HG02973 (cell line): ENCODE measurements at regions not wholly inside any gene's neighbourhood (a gene's known extent, or its start where the extent isn't known, plus 50 kb on each side); places are given as distances from the start of the nearest gene placed in this dataset.
A peak's percentile ranks its signal among the peaks of the same experiment; 100 is the strongest.

Source experiments
- ATAC-seq: cut with Tn5 transposase; IDR thresholded peaks from one replicate; pipeline ENCODE4 v1.9.1; 2021; ENCODE audit warnings: moderate library complexity; ENCODE audit not compliant: unreplicated experiment

- ATAC-seq = no peak
Observed at GRCh38 chr2:144285324-144285723, 234.6 kb downstream of the ZEB2 start.

GRCh38 chr2:144281476-144281875, 238.4 kb downstream of the ZEB2 start:
- ATAC-seq = no peak

- no peak for ATAC-seq
Observed at GRCh38 chr2:144280009-144280408, 239.9 kb downstream of the ZEB2 start.

GRCh38 chr2:144279165-144279564, 240.8 kb downstream of the ZEB2 start:
- no peak for ATAC-seq

GRCh38 chr2:144277622-144278354, 242.1 kb downstream of the ZEB2 start:
- no peak for ATAC-seq

- no peak for ATAC-seq
Observed at GRCh38 chr2:144275340-144275739, 244.6 kb downstream of the ZEB2 start.

GRCh38 chr2:144274131-144274530, 245.8 kb downstream of the ZEB2 start:
- ATAC-seq = no peak

GRCh38 chr2:144270951-144271350, 249.0 kb downstream of the ZEB2 start:
- ATAC-seq = no peak

- ATAC-seq = no peak
Observed at GRCh38 chr2:144268036-144268678, 251.8 kb downstream of the ZEB2 start.

GRCh38 chr2:144267239-144267638, 252.7 kb downstream of the ZEB2 start:
- peak; percentile 80 for ATAC-seq

GRCh38 chr2:144265654-144266053, 254.3 kb downstream of the ZEB2 start:
- ATAC-seq = no peak

GRCh38 chr2:144261966-144262365, 258.0 kb downstream of the ZEB2 start:
- no peak for ATAC-seq

- no peak for ATAC-seq
Observed at GRCh38 chr2:144261336-144261735, 258.6 kb downstream of the ZEB2 start.

GRCh38 chr2:144259332-144259731, 260.6 kb downstream of the ZEB2 start:
- ATAC-seq = no peak

- ATAC-seq = no peak
Observed at GRCh38 chr2:144258154-144258553, 261.8 kb downstream of the ZEB2 start.

GRCh38 chr2:144256996-144257707, 262.8 kb downstream of the ZEB2 start:
- ATAC-seq = no peak

GRCh38 chr2:144254342-144255235, 265.3 kb downstream of the ZEB2 start:
- no peak for ATAC-seq

- no peak for ATAC-seq
Observed at GRCh38 chr2:144253743-144254142, 266.2 kb downstream of the ZEB2 start.

GRCh38 chr2:144252694-144253093, 267.2 kb downstream of the ZEB2 start:
- no peak for ATAC-seq

GRCh38 chr2:144249035-144249637, 270.8 kb downstream of the ZEB2 start:
- no peak for ATAC-seq
